T47D (cell line): ENCODE measurements at regions not wholly inside any gene's neighbourhood (a gene's known extent, or its start where the extent isn't known, plus 50 kb on each side); places are given as distances from the start of the nearest gene placed in this dataset.
"Not testable (repeated sequence)": the region's sequence is repeated elsewhere in the genome, so short reads cannot be mapped to it uniquely, and the experiment has no call there.

Experiments used
- DNase-seq, 2 experiments: peaks; one replicate each; pipeline versions ENCODE4 v3.0.0 to v3.0.0-alpha.2; 2011 to 2012; ENCODE audit warnings: low read depth in 1 of 2, low spot score in 1 of 2
- JUND ChIP-seq: IDR thresholded peaks from 2 replicates; pipeline ENCODE4 v1.6.1; 2012; ENCODE audit warnings: low read depth
- in situ Hi-C: cut with HindIII; loops from 2 replicates; pipeline ENCODE4 v1.10.0; 2016; ENCODE audit warnings: low sequenced_read_pairs, low pct_unique_long_range_greater_than_20kb

GRCh38 chr9:95574866-95575553 lies 58.2 kb upstream of the PTCH1 start:
- no peak for DNase-seq
- in situ Hi-C loops = no loop called here
- TF ChIP-seq JUND = no peak

GRCh38 chr9:95574176-95574575 lies 57.4 kb upstream of the PTCH1 start:
- no peak for DNase-seq
- in situ Hi-C loops = no loop called here
- no peak for TF ChIP-seq JUND

GRCh38 chr9:95573463-95573862 lies 56.7 kb upstream of the PTCH1 start:
- in situ Hi-C loops = no loop called here
- no peak for TF ChIP-seq JUND
- no peak for DNase-seq

- in situ Hi-C loops = no loop called here
- DNase-seq = no peak
- TF ChIP-seq JUND = no peak
These were observed 55.8 kb upstream of the PTCH1 start for GRCh38 chr9:95572381-95573151.

GRCh38 chr9:95570646-95571045 lies 53.9 kb upstream of the PTCH1 start:
- no peak for TF ChIP-seq JUND
- DNase-seq = no peak
- in situ Hi-C loops = no loop called here

- in situ Hi-C loops = no loop called here
These were observed 53.4 kb upstream of the PTCH1 start for GRCh38 chr9:95570150-95570549.

GRCh38 chr9:95568735-95569134 lies 52.0 kb upstream of the PTCH1 start:
- DNase-seq, in situ Hi-C loops: not testable (repeated sequence)

More at GRCh38 chr9:95570150-95570549, 53.4 kb upstream of the PTCH1 start:
- no peak for DNase-seq
- TF ChIP-seq JUND = no peak
